ENCODE measurements at regions not wholly inside any gene's neighbourhood (a gene's known extent, or its start where the extent isn't known, plus 50 kb on each side); places are given as distances from the start of the nearest gene placed in this dataset.

DNA sequence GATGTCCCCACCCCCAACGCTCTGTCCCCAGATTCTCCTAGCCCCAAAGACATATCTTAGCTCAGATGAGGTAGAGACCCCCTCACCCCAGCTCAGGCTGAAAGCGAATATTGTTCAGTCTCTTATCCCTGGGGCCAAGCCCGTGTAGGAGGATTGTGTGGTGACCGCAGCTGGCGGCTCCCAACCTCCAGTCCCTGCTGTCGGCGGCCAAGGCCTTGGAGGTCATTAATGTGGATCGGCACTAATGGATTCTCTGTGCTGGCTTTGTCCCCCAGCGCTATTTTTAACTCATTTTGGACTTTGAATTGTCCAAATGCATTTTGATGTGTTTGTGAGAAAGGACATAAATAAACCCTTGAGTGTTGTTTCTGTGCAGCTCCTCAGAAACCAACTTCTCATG is 124.2 kb downstream of the UQCRFS1 start:
- ChIA-PET POLR2A (ENCODE audit: low non-redundant PET) (no interaction called here), CTCF (no interaction called here)

DNA sequence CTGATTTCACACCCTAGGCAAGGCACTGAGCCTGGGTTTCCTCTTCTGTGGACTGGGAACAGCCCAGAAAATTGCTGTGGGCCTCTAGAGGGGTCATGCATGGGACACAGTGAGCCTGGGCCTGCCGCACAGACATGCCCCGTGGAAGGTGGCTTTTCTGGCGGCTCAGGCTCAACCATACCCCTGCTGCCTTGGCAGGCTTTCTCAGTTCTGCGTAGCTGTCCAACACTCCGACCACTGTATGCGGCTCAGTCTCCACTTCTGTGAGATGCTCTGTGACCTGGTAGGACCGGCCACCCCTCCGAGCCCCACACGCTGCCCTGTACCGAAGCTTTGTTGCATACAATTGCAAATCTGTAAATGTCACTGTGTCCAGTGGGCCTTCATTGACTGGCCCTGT is 126.3 kb downstream of the UQCRFS1 start:
- Histone ChIP-seq H3K9me3 (ENCODE audit: low read depth, low read length, poor library complexity, severe bottlenecking) (peaks cover 4% of the 10 kb centered on the region), H3K4me3 (ENCODE audit: low read depth, low read length, poor library complexity, severe bottlenecking) (no peak overlapping the region), H3K27ac (ENCODE audit: low read depth, low read length, poor library complexity, severe bottlenecking) (no peak overlapping the region), H3K36me3 (ENCODE audit: insufficient read depth, low read length, poor library complexity, severe bottlenecking) (no peaks in the 10 kb centered on the region), H3K27me3 (replicated peaks; ENCODE audit: insufficient read depth, low read depth, low read length, poor library complexity) (no peaks in the 10 kb centered on the region), H3K4me1 (ENCODE audit: insufficient read depth, low read length, poor library complexity, severe bottlenecking) (no peaks in the 10 kb centered on the region)
- no peak for DNase-seq (ENCODE audit: low spot score)
- no TSS peak for BruUV-seq (replicated peaks)
- intact Hi-C loops (cut with micrococcal nuclease; ENCODE audit: unreplicated experiment) = no loop called here
- CTCF ChIA-PET = no interaction called here
- POLR2A ChIA-PET (ENCODE audit: low non-redundant PET) = no interaction called here
- TF ChIP-seq, protein P1, sequence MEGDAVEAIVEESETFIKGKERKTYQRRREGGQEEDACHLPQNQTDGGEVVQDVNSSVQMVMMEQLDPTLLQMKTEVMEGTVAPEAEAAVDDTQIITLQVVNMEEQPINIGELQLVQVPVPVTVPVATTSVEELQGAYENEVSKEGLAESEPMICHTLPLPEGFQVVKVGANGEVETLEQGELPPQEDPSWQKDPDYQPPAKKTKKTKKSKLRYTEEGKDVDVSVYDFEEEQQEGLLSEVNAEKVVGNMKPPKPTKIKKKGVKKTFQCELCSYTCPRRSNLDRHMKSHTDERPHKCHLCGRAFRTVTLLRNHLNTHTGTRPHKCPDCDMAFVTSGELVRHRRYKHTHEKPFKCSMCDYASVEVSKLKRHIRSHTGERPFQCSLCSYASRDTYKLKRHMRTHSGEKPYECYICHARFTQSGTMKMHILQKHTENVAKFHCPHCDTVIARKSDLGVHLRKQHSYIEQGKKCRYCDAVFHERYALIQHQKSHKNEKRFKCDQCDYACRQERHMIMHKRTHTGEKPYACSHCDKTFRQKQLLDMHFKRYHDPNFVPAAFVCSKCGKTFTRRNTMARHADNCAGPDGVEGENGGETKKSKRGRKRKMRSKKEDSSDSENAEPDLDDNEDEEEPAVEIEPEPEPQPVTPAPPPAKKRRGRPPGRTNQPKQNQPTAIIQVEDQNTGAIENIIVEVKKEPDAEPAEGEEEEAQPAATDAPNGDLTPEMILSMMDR (conservative IDR thresholded peaks at IDR 0.05; ENCODE audit: low read depth, low read length) = no peak
- TF ChIP-seq EZH2 (IDR thresholded peaks at IDR 0.05; ENCODE audit: borderline replicate concordance, low read depth, low read length, poor library complexity, severe bottlenecking) = no peak

More for the DNA sequence above, 124.2 kb downstream of the UQCRFS1 start:
- Histone ChIP-seq H3K4me1 (ENCODE audit: insufficient read depth, low read length, poor library complexity, severe bottlenecking) (no peaks in the 10 kb centered on the region), H3K4me3 (ENCODE audit: low read depth, low read length, poor library complexity, severe bottlenecking) (no peak overlapping the region), H3K36me3 (ENCODE audit: insufficient read depth, low read length, poor library complexity, severe bottlenecking) (no peaks in the 10 kb centered on the region), H3K9me3 (ENCODE audit: low read depth, low read length, poor library complexity, severe bottlenecking) (peaks cover 4% of the 10 kb centered on the region), H3K27ac (ENCODE audit: low read depth, low read length, poor library complexity, severe bottlenecking) (no peak overlapping the region), H3K27me3 (replicated peaks; ENCODE audit: insufficient read depth, low read depth, low read length, poor library complexity) (no peaks in the 10 kb centered on the region)
- DNase-seq (ENCODE audit: low spot score) = no peak
- intact Hi-C loops (cut with micrococcal nuclease; ENCODE audit: unreplicated experiment) = no loop called here
- no TSS peak for BruUV-seq (replicated peaks)
- no peak for TF ChIP-seq EZH2 (IDR thresholded peaks at IDR 0.05; ENCODE audit: borderline replicate concordance, low read depth, low read length, poor library complexity, severe bottlenecking)
- TF ChIP-seq, protein P1 (conservative IDR thresholded peaks at IDR 0.05; ENCODE audit: low read depth, low read length) = no peak

DNA sequence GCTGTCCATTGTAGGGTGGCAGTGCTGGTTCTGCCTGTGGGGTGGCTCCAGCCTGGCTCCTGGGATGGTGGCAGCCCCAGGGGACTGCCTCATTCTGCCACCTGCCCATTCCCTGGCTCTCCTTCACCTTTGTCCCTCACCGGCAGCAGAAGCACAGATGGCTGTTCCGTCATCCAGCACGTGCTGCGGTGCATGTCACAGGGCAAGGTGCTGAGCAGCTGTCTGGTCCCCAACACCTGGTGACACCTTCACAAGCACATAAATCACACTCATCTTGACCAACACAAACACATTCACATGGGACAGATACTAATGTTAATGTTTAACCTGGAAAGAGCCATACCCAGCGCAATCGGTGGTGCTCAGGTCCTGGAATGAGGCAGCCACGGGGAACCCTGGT is 126.8 kb downstream of the UQCRFS1 start:
- Histone ChIP-seq H3K4me1 (ENCODE audit: insufficient read depth, low read length, poor library complexity, severe bottlenecking) (no peaks in the 10 kb centered on the region), H3K27ac (ENCODE audit: low read depth, low read length, poor library complexity, severe bottlenecking) (no peak overlapping the region), H3K9me3 (ENCODE audit: low read depth, low read length, poor library complexity, severe bottlenecking) (peaks cover 4% of the 10 kb centered on the region), H3K4me3 (ENCODE audit: low read depth, low read length, poor library complexity, severe bottlenecking) (no peak overlapping the region), H3K27me3 (replicated peaks; ENCODE audit: insufficient read depth, low read depth, low read length, poor library complexity) (no peaks in the 10 kb centered on the region), H3K36me3 (ENCODE audit: insufficient read depth, low read length, poor library complexity, severe bottlenecking) (no peaks in the 10 kb centered on the region)
- BruUV-seq (replicated peaks) = no TSS peak
- POLR2A ChIA-PET (ENCODE audit: low non-redundant PET) = no interaction called here
- CTCF ChIA-PET = no interaction called here
- no peak for DNase-seq (ENCODE audit: low spot score)
- intact Hi-C loops (cut with micrococcal nuclease; ENCODE audit: unreplicated experiment) = no loop called here
- TF ChIP-seq EZH2 (IDR thresholded peaks at IDR 0.05; ENCODE audit: borderline replicate concordance, low read depth, low read length, poor library complexity, severe bottlenecking) = no peak
- TF ChIP-seq, protein P1 (conservative IDR thresholded peaks at IDR 0.05; ENCODE audit: low read depth, low read length) = no peak
